Fibroblast of skin of back (primary cell): ENCODE measurements at regions not wholly inside any gene's neighbourhood (a gene's known extent, or its start where the extent isn't known, plus 50 kb on each side); places are given as distances from the start of the nearest gene placed in this dataset.

Source experiments
- DNase-seq: peaks from one replicate; pipeline ENCODE4 v3.0.0-alpha.2; 2013

- no peak for DNase-seq
Observed at GRCh38 chr4:136925203-136925602, 607.1 kb downstream of the PCDH18 start.

GRCh38 chr4:136922066-136922465 is 610.2 kb downstream of the PCDH18 start:
- no peak for DNase-seq

GRCh38 chr4:136920092-136920881 is 612.0 kb downstream of the PCDH18 start:
- DNase-seq = no peak

- no peak for DNase-seq
Observed at GRCh38 chr4:136918772-136919171, 613.5 kb downstream of the PCDH18 start.

- DNase-seq = no peak
Observed at GRCh38 chr4:136917312-136918110, 614.8 kb downstream of the PCDH18 start.

- DNase-seq = no peak
Observed at GRCh38 chr4:136909626-136910025, 622.7 kb downstream of the PCDH18 start.

GRCh38 chr4:136908122-136908521 is 624.2 kb downstream of the PCDH18 start:
- DNase-seq = no peak

- DNase-seq = peak; percentile 49
Observed at GRCh38 chr4:136900696-136901095, 631.6 kb downstream of the PCDH18 start.

GRCh38 chr4:136898590-136899248 is 633.6 kb downstream of the PCDH18 start:
- DNase-seq = no peak

GRCh38 chr4:136893573-136893972 is 638.7 kb downstream of the PCDH18 start:
- no peak for DNase-seq

- no peak for DNase-seq
Observed at GRCh38 chr4:136881666-136882065, 650.6 kb downstream of the PCDH18 start.

GRCh38 chr4:136873555-136873954 is 658.7 kb downstream of the PCDH18 start:
- DNase-seq = no peak

- no peak for DNase-seq
Observed at GRCh38 chr4:136867465-136867864, 664.8 kb downstream of the PCDH18 start.

- no peak for DNase-seq
Observed at GRCh38 chr4:136865526-136865925, 666.8 kb downstream of the PCDH18 start.

- peak; percentile 71 for DNase-seq
Observed at GRCh38 chr4:136864604-136865185, 667.6 kb downstream of the PCDH18 start.

GRCh38 chr4:136863756-136864155 is 668.5 kb downstream of the PCDH18 start:
- DNase-seq = no peak

GRCh38 chr4:136862653-136863052 is 669.6 kb downstream of the PCDH18 start:
- no peak for DNase-seq

- DNase-seq = peak; percentile 4
Observed at GRCh38 chr4:136861091-136861490, 671.2 kb downstream of the PCDH18 start.

GRCh38 chr4:136858903-136859302 is 673.4 kb downstream of the PCDH18 start:
- DNase-seq = no peak

- DNase-seq = no peak
Observed at GRCh38 chr4:136855886-136856285, 676.4 kb downstream of the PCDH18 start.

GRCh38 chr4:136850446-136850845 is 681.8 kb downstream of the PCDH18 start:
- no peak for DNase-seq

GRCh38 chr4:136847881-136848621 is 684.2 kb downstream of the PCDH18 start:
- no peak for DNase-seq
